22Rv1 (cell line): ENCODE measurements at regions not wholly inside any gene's neighbourhood (a gene's known extent, or its start where the extent isn't known, plus 50 kb on each side); places are given as distances from the start of the nearest gene placed in this dataset.

ENCODE experiments used
- H3K27ac ChIP-seq: fragments of 450-650 bp; 2 replicates; pipeline ENCODE4 v1.5.1; 2017
- CTCF ChIP-seq: fragments of 450-650 bp; IDR thresholded peaks from 2 replicates; pipeline ENCODE4 v1.5.1; 2017; ENCODE audit warnings: mild to moderate bottlenecking
- ZFX ChIP-seq: fragments of 450-650 bp; IDR thresholded peaks from 2 replicates; pipeline ENCODE4 v1.6.1; 2017; ENCODE audit warnings: antibody characterized with exemption, borderline replicate concordance

GRCh38 chr7:110181768-110182167 lies 909.2 kb upstream of the LRRN3 start:
- no peak overlapping the region for H3K27ac ChIP-seq
- no peak for TF ChIP-seq ZFX
- TF ChIP-seq CTCF: no peak

GRCh38 chr7:110186334-110186733 lies 904.6 kb upstream of the LRRN3 start:
- H3K27ac ChIP-seq: no peak overlapping the region
- TF ChIP-seq ZFX (no peak), CTCF (no peak)

GRCh38 chr7:110187877-110188554 lies 902.9 kb upstream of the LRRN3 start:
- no peak for TF ChIP-seq CTCF
- no peak for TF ChIP-seq ZFX
- H3K27ac ChIP-seq: no peak overlapping the region

- no peak for TF ChIP-seq ZFX
- TF ChIP-seq CTCF: peak; percentile 28
- no peak overlapping the region for H3K27ac ChIP-seq
These were observed 886.4 kb upstream of the LRRN3 start for GRCh38 chr7:110204527-110204926.

- TF ChIP-seq CTCF (no peak), ZFX (no peak)
- no peak overlapping the region for H3K27ac ChIP-seq
These were observed 885.0 kb upstream of the LRRN3 start for GRCh38 chr7:110205899-110206298.

- no peak overlapping the region for H3K27ac ChIP-seq
- TF ChIP-seq ZFX (no peak), CTCF (no peak)
These were observed 881.0 kb upstream of the LRRN3 start for GRCh38 chr7:110209884-110210283.

GRCh38 chr7:110210941-110211608 lies 879.9 kb upstream of the LRRN3 start:
- H3K27ac ChIP-seq: no peak overlapping the region
- no peak for TF ChIP-seq ZFX
- no peak for TF ChIP-seq CTCF
